HTR-8/SVneo (cell line): ENCODE measurements at regions not wholly inside any gene's neighbourhood (a gene's known extent, or its start where the extent isn't known, plus 50 kb on each side); places are given as distances from the start of the nearest gene placed in this dataset.
A peak's percentile ranks its signal among the peaks of the same experiment; 100 is the strongest.

ENCODE experiments used
- DNase-seq: peaks from one replicate; pipeline ENCODE4 v3.0.0; 2011; ENCODE audit warnings: low spot score, mixed read lengths; ENCODE audit not compliant: insufficient read length
- FAIRE-seq: peaks from 2 replicates; lab custom pipeline; 2011; peaks lifted over from hg19 to GRCh38; lab: Jason Lieb, UNC

DNA sequence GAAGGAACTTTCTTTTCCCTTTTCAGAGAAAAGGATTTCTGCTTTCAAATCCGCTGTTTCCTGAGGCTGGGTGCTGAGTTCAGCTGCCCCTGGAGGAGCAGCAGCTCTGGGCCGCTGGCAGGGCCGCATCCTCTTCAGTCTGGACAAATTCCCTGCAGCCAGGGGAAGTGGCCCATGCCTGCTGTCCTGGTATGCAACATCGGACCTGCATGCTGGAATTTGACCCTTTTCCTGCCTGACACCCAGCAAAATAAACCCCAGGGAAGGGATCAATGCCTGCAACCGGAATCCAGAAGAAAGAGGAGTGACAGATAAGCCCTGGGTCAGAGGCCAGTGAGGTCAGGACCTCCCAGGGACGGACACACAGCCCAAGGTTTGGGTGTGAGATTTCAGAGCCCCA, 54.1 kb upstream of the LINC01488 start:
- DNase-seq (no peak), FAIRE-seq (peak; percentile 59)

DNA sequence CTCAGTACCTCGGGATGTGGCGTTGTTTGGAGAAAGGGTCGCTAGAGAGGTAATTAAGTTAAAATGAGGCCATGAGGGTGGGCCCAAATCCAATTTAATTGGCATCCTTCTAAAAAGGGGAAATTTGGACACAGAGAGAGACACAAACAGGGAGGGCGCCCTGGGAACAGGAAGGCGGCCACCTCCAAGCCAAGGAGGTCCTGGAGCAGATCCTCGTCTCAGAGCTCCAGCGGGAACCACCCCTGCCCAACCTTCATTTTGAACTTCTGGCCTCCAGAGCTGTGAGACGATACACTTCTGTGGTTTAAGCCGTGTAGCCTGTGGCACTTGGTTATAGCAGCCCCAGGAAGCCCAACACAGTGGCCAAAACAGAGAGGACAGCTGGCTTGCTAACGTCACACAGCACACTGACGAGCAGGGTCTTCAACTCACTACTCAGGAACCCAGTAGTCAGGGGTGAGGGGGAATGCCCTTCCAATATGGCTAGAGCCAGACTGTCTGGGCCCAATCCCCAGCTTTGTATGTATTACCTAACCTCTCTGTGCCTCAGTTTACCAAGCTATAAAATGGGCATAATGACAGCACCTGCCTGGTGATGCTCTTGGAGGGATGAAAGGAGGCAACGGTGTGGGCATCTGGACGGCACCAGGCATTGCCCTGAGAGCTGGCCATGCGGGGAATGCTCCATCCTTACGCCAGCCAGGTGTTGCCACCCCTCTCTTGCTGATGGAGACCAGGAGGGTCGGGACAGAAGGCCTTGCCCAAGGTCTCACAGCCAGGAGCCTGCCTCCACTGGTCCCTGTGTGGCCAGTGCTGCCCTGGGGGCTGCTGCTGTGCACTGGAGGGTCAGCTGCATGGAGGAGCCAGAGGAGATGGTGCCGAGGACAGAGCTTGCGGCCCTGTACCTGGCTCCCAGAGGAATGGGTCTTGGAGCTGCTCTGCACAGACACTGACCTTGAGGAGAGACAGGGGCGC, 53.3 kb upstream of the LINC01488 start:
- DNase-seq, result no peak
- FAIRE-seq, result peak; percentile 57

DNA sequence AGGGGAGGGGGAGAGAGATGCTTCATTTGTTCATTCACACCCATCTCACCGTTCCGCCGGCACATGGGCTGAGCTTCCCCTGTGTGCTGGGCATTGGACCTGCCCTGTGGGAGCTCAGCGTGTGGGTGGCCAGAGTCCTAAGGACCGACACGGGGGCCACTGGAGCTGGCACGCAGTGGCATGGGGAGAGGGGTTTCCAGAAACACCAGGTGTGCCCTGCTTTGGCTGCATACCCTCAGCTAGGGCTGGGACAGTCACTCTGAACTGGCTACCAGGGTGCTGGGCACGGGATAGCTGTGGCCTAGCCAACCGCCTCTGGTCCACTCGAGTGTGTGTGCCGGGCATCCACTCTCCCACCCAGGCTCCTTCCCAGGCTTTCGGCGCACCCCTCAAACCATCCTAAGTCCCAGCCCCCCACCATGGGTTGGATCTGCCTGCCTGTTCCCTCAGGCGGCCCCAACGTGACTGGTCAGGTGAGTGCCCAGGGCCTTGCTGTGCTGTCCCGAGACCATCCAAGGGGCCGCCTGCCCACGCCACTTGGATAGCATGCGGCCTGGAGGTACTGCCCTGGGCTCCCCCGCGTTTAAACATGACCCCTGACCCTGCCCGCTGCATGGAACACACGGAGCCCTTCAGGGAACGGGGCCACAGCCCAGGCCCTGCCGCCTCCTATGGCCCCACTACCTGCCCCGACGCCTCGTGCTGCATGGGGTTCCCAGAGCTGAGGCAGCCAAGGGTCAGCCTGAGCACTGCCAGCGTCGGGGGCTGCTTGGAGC, 51.6 kb upstream of the LINC01488 start:
- peak; percentile 16 for FAIRE-seq
- no peak for DNase-seq

DNA sequence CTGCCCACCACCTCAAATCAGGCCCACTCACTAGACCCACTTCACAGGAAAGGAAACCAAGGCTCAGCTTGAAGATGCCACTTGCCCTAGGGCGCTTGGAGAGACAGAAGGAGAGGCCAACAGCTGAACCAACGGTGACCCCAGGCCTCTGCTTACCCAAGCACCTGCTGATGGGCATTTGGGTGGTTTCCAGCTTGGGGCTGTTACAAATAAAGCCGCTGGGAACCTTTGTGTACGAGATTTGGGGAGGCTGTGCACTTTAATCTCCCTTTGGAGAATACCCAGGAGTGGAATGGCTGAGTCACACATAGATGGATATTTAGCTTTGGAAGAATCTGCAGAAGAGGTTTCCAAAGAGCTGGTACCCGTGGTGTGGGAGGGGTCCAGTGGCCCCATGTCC, 50.9 kb upstream of the LINC01488 start:
- peak; percentile 54 for FAIRE-seq
- no peak for DNase-seq

DNA sequence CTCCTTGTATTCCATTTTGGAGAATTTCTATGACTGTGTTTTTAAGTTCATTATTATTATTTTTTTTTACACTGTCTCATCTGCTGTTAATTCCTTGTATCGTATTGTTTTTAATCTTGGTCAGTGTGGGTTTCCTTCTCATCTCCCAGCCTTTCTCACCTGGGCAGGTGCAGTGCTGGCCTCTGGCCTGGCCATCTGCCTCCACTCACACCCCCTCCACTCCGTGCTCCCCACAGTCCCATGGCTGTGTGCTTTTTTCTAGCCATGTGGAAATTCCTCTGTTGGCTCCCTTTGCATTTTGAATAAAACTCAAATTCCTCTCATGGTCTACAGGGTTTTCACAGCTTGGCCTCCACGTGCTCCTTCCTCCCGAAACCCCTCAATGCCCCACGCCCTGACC, 50.3 kb upstream of the LINC01488 start:
- DNase-seq, result no peak
- no peak for FAIRE-seq
